Endothelial cell of umbilical vein (primary cell): ENCODE measurements at regions not wholly inside any gene's neighbourhood (a gene's known extent, or its start where the extent isn't known, plus 50 kb on each side); places are given as distances from the start of the nearest gene placed in this dataset.

Experiments
- BruUV-seq: library from RNA; stranded (reverse); fragments of 400-500 nt; replicated peaks from 2 replicates; lab custom pipeline; 2021; lab: Mats Ljungman, UMichigan
- CTCF ChIA-PET: fragments of 300-600, 350-600 bp; sonication (Branson Sonifier 250); formaldehyde crosslinking; loops from one replicate; lab custom pipeline; 2021; ENCODE audit warnings: antibody characterized with exemption, inconsistent platforms; lab: Charles Lee
- POLR2A ChIA-PET: fragments of 300-600, 350-600 bp; sonication (Branson Sonifier 250); formaldehyde crosslinking; loops from one replicate; lab custom pipeline; 2021; ENCODE audit warnings: antibody characterized with exemption, inconsistent platforms; lab: Charles Lee
- DNase-seq: peaks from one replicate; pipeline ENCODE4 v3.0.0-alpha.2; 2011; ENCODE audit warnings: low read depth, low spot score
- FAIRE-seq: peaks from 2 replicates; lab custom pipeline; 2011; peaks lifted over from hg19 to GRCh38; lab: Jason Lieb, UNC
- H2AFZ ChIP-seq: 2 replicates; pipeline ENCODE4 v1.6.0; 2012; ENCODE audit warnings: low read depth, low read length, control low read depth, inconsistent platforms
- H3K27ac ChIP-seq: 2 replicates; pipeline ENCODE4 v1.5.1; 2011; ENCODE audit warnings: low read depth, mild to moderate bottlenecking, control low read depth, low read length, moderate library complexity; ENCODE audit not compliant: insufficient read depth
- H3K27me3 ChIP-seq, 2 experiments: 2 replicates each; pipeline versions ENCODE4 v1.6.0 to v1.6.1; 2011; ENCODE audit warnings: low read length in 2 of 2, mixed read lengths in 1 of 2; ENCODE audit not compliant: control insufficient read depth in 2 of 2, insufficient read depth in 2 of 2
- H3K36me3 ChIP-seq, 2 experiments: 2 replicates in 1 of 2; 3 replicates in 1 of 2; pipeline ENCODE4 v1.5.1; 2011; ENCODE audit warnings: low read length in 2 of 2, mild to moderate bottlenecking in 1 of 2, moderate library complexity in 1 of 2; ENCODE audit not compliant: control insufficient read depth in 2 of 2, insufficient read depth in 2 of 2; ENCODE audit errors: extremely low read depth in 1 of 2
- H3K4me1 ChIP-seq: 3 replicates; pipeline ENCODE4 v1.5.1; 2011; ENCODE audit warnings: mild to moderate bottlenecking, low read length; ENCODE audit not compliant: control insufficient read depth, insufficient read depth; ENCODE audit errors: extremely low read depth
- H3K4me2 ChIP-seq: 2 replicates; pipeline ENCODE4 v1.6.1; 2011; ENCODE audit warnings: low read length, control low read depth, mixed read lengths; ENCODE audit not compliant: insufficient read depth
- H3K4me3 ChIP-seq, 3 experiments: fragments of 200-600 bp in 1 of 3; sonication (generic), shearing (Covaris generic) in 1 of 3; replicated peaks in 1 of 3; 2 replicates each; pipeline ENCODE4 v1.5.1; 2011 to 2016; ENCODE audit warnings: control low read depth in 3 of 3, low read length in 3 of 3, mild to moderate bottlenecking in 2 of 3, inconsistent platforms in 1 of 3, low read depth in 1 of 3, moderate library complexity in 1 of 3; ENCODE audit not compliant: insufficient read depth in 1 of 3
- H3K79me2 ChIP-seq: 2 replicates; pipeline ENCODE4 v1.6.0; 2012; ENCODE audit warnings: low read length, inconsistent platforms; ENCODE audit not compliant: control insufficient read depth, insufficient read depth
- H3K9ac ChIP-seq: replicated peaks from 2 replicates; pipeline ENCODE3; 2011; ENCODE audit warnings: low read length, control low read depth; ENCODE audit not compliant: insufficient read depth; ENCODE audit errors: extremely low read depth
- H3K9me1 ChIP-seq: replicated peaks from 3 replicates; pipeline ENCODE4 v1.6.0; 2011; ENCODE audit warnings: mild to moderate bottlenecking, low read length; ENCODE audit not compliant: control insufficient read depth, insufficient read depth; ENCODE audit errors: extremely low read depth
- H3K9me3 ChIP-seq: replicated peaks from 2 replicates; pipeline ENCODE4 v1.5.1; 2012; ENCODE audit warnings: low read length, inconsistent platforms; ENCODE audit not compliant: control insufficient read depth, insufficient read depth
- H4K20me1 ChIP-seq: replicated peaks from 2 replicates; pipeline ENCODE3; 2011; ENCODE audit warnings: mild to moderate bottlenecking, low read length; ENCODE audit not compliant: control insufficient read depth, insufficient read depth; ENCODE audit errors: extremely low read depth
- EZH2 ChIP-seq: IDR thresholded peaks from 2 replicates; pipeline ENCODE4 v1.6.1; 2012; ENCODE audit warnings: borderline replicate concordance, low read depth, mild to moderate bottlenecking, moderate library complexity, low read length, inconsistent platforms; ENCODE audit not compliant: severe bottlenecking
- FOS ChIP-seq: IDR thresholded peaks from 2 replicates; pipeline ENCODE4 v1.6.1; 2011; ENCODE audit warnings: mild to moderate bottlenecking, low read length, moderate library complexity, borderline replicate concordance; ENCODE audit not compliant: insufficient read depth
- GATA2 ChIP-seq: IDR thresholded peaks from 2 replicates; pipeline ENCODE4 v1.7.0; 2011; ENCODE audit warnings: low read depth, mild to moderate bottlenecking, moderate library complexity, mixed read lengths, low read length; ENCODE audit not compliant: insufficient read length, insufficient read depth
- JUN ChIP-seq: IDR thresholded peaks from 2 replicates; pipeline ENCODE4 v1.6.1; 2011; ENCODE audit warnings: borderline replicate concordance, low read depth; ENCODE audit not compliant: insufficient read length, insufficient read depth
- MYC ChIP-seq: IDR thresholded peaks from one replicate; pipeline ENCODE4 v1.6.1; 2011; ENCODE audit warnings: mild to moderate bottlenecking, low read depth, low read length
- POLR2A ChIP-seq: IDR thresholded peaks from 2 replicates; pipeline ENCODE4 v1.6.1; 2012; ENCODE audit warnings: low read depth, mild to moderate bottlenecking, control low read depth, low read length
- POLR2AphosphoS5 ChIP-seq: IDR thresholded peaks from 2 replicates; pipeline ENCODE4 v1.6.1; 2012; ENCODE audit warnings: low read depth, mild to moderate bottlenecking, control low read depth, low read length, moderate library complexity; ENCODE audit not compliant: insufficient read depth
- dilution Hi-C: fragments of 300-500 bp; cut with MboI; formaldehyde crosslinking; loops from one replicate; pipeline ENCODE4 v1.15.0; 2019; ENCODE audit warnings: low sequenced_read_pairs; ENCODE audit not compliant: extremely low pct_ligation_motif_present
- intact Hi-C: fragments of 100-400 bp; cut with micrococcal nuclease; formaldehyde crosslinking; loops from one replicate; pipeline ENCODE4 v1.10.0; 2022
- TF ChIP-seq, protein P1 (sequence below): IDR thresholded peaks from 2 replicates; pipeline ENCODE4 v1.6.1; 2011; ENCODE audit not compliant: insufficient read depth, insufficient read length
- TF ChIP-seq, protein P2 (sequence below), 2 donors: IDR thresholded peaks; 1 replicate in 1 of 2; 2 replicates in 1 of 2; pipeline ENCODE4 v1.5.1; 2011; ENCODE audit warnings: low read length in 2 of 2, mild to moderate bottlenecking in 2 of 2, moderate library complexity in 2 of 2, control low read depth in 1 of 2, inconsistent platforms in 1 of 2, low read depth in 1 of 2; ENCODE audit not compliant: insufficient read depth in 1 of 2; ENCODE audit errors: extremely low read depth in 1 of 2

DNA sequence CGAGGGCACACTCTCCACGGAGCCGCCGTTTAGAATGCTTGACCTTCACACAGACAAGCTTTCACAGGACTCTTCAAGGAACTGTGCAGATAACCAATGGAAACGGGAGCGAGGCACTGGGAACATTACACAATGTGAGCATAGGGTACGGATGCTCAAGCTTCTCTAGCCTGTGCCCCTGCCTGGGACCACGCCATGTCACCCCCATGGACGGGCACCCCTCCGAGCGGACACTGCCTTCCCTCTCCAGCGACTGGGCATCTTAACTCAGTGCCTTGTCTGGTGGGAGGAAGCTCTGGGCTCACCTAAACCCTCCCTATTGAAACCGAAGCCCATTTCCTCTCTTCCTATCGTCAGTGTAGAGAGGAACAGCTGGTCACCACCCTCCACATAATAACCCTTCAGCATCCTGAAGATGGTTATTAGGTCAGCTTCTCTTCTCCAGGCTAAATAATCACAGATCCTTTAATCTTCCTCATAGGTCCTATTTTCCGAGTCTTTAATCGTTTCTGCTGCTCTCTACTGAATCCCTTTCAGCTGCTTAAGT, 626.7 kb downstream of the GALR1 start:
- dilution Hi-C loops: no loop called here
- H3K27me3 ChIP-seq: no peaks in the 10 kb centered on the region
- H3K4me2 ChIP-seq: no peak overlapping the region
- no peak overlapping the region for H3K4me3 ChIP-seq
- FAIRE-seq: no peak
- intact Hi-C loops: no loop called here
- ChIA-PET POLR2A (no interaction called here), CTCF (no interaction called here)
- no peak overlapping the region for H2AFZ ChIP-seq
- H4K20me1 ChIP-seq: no peaks in the 10 kb centered on the region
- TF ChIP-seq, protein P1, sequence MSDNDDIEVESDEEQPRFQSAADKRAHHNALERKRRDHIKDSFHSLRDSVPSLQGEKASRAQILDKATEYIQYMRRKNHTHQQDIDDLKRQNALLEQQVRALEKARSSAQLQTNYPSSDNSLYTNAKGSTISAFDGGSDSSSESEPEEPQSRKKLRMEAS: no peak
- TF ChIP-seq, protein P2, sequence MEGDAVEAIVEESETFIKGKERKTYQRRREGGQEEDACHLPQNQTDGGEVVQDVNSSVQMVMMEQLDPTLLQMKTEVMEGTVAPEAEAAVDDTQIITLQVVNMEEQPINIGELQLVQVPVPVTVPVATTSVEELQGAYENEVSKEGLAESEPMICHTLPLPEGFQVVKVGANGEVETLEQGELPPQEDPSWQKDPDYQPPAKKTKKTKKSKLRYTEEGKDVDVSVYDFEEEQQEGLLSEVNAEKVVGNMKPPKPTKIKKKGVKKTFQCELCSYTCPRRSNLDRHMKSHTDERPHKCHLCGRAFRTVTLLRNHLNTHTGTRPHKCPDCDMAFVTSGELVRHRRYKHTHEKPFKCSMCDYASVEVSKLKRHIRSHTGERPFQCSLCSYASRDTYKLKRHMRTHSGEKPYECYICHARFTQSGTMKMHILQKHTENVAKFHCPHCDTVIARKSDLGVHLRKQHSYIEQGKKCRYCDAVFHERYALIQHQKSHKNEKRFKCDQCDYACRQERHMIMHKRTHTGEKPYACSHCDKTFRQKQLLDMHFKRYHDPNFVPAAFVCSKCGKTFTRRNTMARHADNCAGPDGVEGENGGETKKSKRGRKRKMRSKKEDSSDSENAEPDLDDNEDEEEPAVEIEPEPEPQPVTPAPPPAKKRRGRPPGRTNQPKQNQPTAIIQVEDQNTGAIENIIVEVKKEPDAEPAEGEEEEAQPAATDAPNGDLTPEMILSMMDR (IDR thresholded peaks at IDR 0.05; ENCODE audit: extremely low read depth in 1 of 2, insufficient read depth in 1 of 2, low read depth in 1 of 2, low read length in 2 of 2): no peak
- TF ChIP-seq EZH2: no peak
- no peak for TF ChIP-seq JUN
- TF ChIP-seq POLR2A: no peak
- TF ChIP-seq FOS: no peak
- no peak for TF ChIP-seq POLR2AphosphoS5
- no peak for TF ChIP-seq GATA2
- TF ChIP-seq MYC: no peak
- H3K9ac ChIP-seq: no peak overlapping the region
- no peak for DNase-seq
- H3K27ac ChIP-seq: no peak overlapping the region
- H3K9me3 ChIP-seq: peaks cover 7% of the 10 kb centered on the region
- no peaks in the 10 kb centered on the region for H3K4me1 ChIP-seq
- BruUV-seq: no TSS peak
- no peaks in the 10 kb centered on the region for H3K79me2 ChIP-seq
- no peaks in the 10 kb centered on the region for H3K9me1 ChIP-seq
- H3K36me3 ChIP-seq: no peaks in the 10 kb centered on the region
